ENCODE measurements at regions not wholly inside any gene's neighbourhood (a gene's known extent, or its start where the extent isn't known, plus 50 kb on each side); places are given as distances from the start of the nearest gene placed in this dataset.

DNA sequence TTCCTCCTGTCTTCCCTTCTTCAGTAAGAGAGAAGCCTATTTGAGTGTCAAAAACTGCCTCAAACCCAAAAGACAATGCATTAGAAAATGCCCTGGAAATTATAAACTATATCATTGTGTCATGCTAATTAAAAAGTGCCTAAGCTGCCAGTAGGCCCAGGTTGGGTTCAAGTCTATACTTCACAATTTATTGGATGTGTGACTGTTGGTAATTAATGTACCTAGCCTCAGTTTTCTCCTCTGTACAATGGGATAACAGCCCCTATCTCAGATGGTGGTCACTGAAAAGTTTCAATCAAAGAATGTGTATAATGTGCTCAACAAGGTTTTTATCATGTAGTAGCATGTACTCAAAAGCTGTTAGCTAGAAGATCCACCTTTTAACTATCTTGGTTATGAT, 246.9 kb upstream of the DUSP10 start:
- ATAC-seq (ENCODE audit: insufficient read depth, low read depth), result no peak
- no peak overlapping the region for H3K4me3 ChIP-seq (ENCODE audit: low read depth in 1 of 2, low read length in 2 of 2)
- H3K9ac ChIP-seq (ENCODE audit: low read depth, low read length), result no peak overlapping the region
- no peaks in the 10 kb centered on the region for H4K20me1 ChIP-seq (ENCODE audit: insufficient read depth, low read length)
- no peaks in the 10 kb centered on the region for H3K4me1 ChIP-seq (ENCODE audit: insufficient read depth, low read length)
- H2AFZ ChIP-seq (ENCODE audit: low read depth, low read length), result no peak overlapping the region
- H3K79me2 ChIP-seq (ENCODE audit: insufficient read depth, low read length), result no peaks in the 10 kb centered on the region
- DNase-seq, result no peak
- H3K27me3 ChIP-seq (ENCODE audit: insufficient read depth, low read length, poor library complexity), result no peaks in the 10 kb centered on the region
- H3K36me3 ChIP-seq (ENCODE audit: insufficient read depth, low read length), result no peaks in the 10 kb centered on the region
- no peaks in the 10 kb centered on the region for H3K9me3 ChIP-seq (ENCODE audit: insufficient read depth, low read length, severe bottlenecking)
- no peak overlapping the region for H3K4me2 ChIP-seq (ENCODE audit: insufficient read depth, low read length)
- TF ChIP-seq EZH2 (IDR thresholded peaks at IDR 0.05; ENCODE audit: borderline replicate concordance, low read depth, low read length, severe bottlenecking), result no peak
- TF ChIP-seq, protein P1, sequence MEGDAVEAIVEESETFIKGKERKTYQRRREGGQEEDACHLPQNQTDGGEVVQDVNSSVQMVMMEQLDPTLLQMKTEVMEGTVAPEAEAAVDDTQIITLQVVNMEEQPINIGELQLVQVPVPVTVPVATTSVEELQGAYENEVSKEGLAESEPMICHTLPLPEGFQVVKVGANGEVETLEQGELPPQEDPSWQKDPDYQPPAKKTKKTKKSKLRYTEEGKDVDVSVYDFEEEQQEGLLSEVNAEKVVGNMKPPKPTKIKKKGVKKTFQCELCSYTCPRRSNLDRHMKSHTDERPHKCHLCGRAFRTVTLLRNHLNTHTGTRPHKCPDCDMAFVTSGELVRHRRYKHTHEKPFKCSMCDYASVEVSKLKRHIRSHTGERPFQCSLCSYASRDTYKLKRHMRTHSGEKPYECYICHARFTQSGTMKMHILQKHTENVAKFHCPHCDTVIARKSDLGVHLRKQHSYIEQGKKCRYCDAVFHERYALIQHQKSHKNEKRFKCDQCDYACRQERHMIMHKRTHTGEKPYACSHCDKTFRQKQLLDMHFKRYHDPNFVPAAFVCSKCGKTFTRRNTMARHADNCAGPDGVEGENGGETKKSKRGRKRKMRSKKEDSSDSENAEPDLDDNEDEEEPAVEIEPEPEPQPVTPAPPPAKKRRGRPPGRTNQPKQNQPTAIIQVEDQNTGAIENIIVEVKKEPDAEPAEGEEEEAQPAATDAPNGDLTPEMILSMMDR (IDR thresholded peaks at IDR 0.05; ENCODE audit: borderline replicate concordance, extremely low read depth, low read length, poor library complexity, severe bottlenecking), result no peak
- H3K27ac ChIP-seq (ENCODE audit: low read length), result no peak overlapping the region

DNA sequence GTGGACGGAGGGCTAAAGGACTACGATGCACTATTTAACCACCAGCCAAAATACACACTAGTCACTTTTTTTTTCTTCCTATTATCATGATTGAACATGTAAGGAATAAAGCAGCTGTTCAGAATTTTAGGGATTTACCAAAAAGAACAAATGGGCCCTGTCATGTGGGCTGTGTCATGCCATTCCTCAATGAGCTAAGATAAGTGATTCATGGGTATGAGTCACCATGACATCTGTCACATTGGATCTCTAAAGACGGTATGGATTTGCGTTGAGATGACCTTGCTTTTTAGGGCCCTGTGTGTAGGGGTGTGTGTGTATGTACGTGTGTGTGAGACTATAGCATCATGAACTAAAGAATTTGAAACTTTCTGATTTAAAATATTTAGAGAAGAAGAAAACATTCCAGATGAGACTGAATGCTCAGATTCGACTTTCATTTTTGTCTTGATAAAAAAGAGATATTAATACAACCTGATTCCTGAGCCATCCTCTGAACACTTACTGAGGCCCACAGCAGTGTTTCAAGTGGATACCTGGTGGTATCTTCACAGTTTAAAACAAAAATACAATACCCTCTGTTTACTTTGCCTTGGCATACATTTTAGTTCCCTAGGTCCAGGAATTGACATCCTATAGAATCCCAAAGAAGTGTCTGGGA, 246.1 kb upstream of the DUSP10 start:
- Histone ChIP-seq H4K20me1 (ENCODE audit: insufficient read depth, low read length) (no peaks in the 10 kb centered on the region), H3K4me1 (ENCODE audit: insufficient read depth, low read length) (no peaks in the 10 kb centered on the region), H2AFZ (ENCODE audit: low read depth, low read length) (no peak overlapping the region), H3K9ac (ENCODE audit: low read depth, low read length) (no peak overlapping the region), H3K27ac (ENCODE audit: low read length) (no peak overlapping the region), H3K27me3 (ENCODE audit: insufficient read depth, low read length, poor library complexity) (no peaks in the 10 kb centered on the region), H3K36me3 (ENCODE audit: insufficient read depth, low read length) (no peaks in the 10 kb centered on the region), H3K4me3 (ENCODE audit: low read depth in 1 of 2, low read length in 2 of 2) (no peak overlapping the region), H3K79me2 (ENCODE audit: insufficient read depth, low read length) (no peaks in the 10 kb centered on the region), H3K4me2 (ENCODE audit: insufficient read depth, low read length) (no peak overlapping the region), H3K9me3 (ENCODE audit: insufficient read depth, low read length, severe bottlenecking) (no peaks in the 10 kb centered on the region)
- DNase-seq (no peak), ATAC-seq (ENCODE audit: insufficient read depth, low read depth) (no peak)
- TF ChIP-seq, protein P1 (IDR thresholded peaks at IDR 0.05; ENCODE audit: borderline replicate concordance, extremely low read depth, low read length, poor library complexity, severe bottlenecking), result no peak
- TF ChIP-seq EZH2 (IDR thresholded peaks at IDR 0.05; ENCODE audit: borderline replicate concordance, low read depth, low read length, severe bottlenecking), result no peak

DNA sequence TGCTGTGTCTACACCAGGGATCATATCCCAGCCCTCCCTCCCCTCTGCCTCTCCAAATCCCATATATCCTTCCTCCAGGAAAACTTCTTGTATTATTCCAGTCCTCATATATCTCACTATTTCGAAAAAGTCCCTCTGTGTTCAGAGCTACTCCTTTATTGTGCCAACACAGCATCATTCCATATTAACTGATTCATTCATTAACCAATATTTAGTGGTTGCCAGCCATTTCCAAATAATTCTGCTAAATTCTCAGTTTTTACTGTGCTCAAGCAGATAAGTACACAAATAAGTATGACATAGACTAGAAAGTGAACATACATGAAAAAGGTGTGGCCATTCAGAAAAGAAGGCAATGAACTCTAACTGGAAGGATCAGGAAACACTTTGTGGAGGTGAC, 241.6 kb upstream of the DUSP10 start:
- no peak overlapping the region for H3K4me3 ChIP-seq (ENCODE audit: low read depth in 1 of 2, low read length in 2 of 2)
- H2AFZ ChIP-seq (ENCODE audit: low read depth, low read length), result no peak overlapping the region
- ATAC-seq (ENCODE audit: insufficient read depth, low read depth) (no peak), DNase-seq (no peak)
- H3K27ac ChIP-seq (ENCODE audit: low read length), result no peak overlapping the region
- H3K36me3 ChIP-seq (ENCODE audit: insufficient read depth, low read length), result no peaks in the 10 kb centered on the region
- H3K27me3 ChIP-seq (ENCODE audit: insufficient read depth, low read length, poor library complexity), result no peaks in the 10 kb centered on the region
- TF ChIP-seq, protein P1 (IDR thresholded peaks at IDR 0.05; ENCODE audit: borderline replicate concordance, extremely low read depth, low read length, poor library complexity, severe bottlenecking), result no peak
- TF ChIP-seq EZH2 (IDR thresholded peaks at IDR 0.05; ENCODE audit: borderline replicate concordance, low read depth, low read length, severe bottlenecking), result no peak
- H4K20me1 ChIP-seq (ENCODE audit: insufficient read depth, low read length), result no peaks in the 10 kb centered on the region
- no peaks in the 10 kb centered on the region for H3K79me2 ChIP-seq (ENCODE audit: insufficient read depth, low read length)
- no peaks in the 10 kb centered on the region for H3K4me1 ChIP-seq (ENCODE audit: insufficient read depth, low read length)
- no peaks in the 10 kb centered on the region for H3K9me3 ChIP-seq (ENCODE audit: insufficient read depth, low read length, severe bottlenecking)
- H3K4me2 ChIP-seq (ENCODE audit: insufficient read depth, low read length), result no peak overlapping the region
- H3K9ac ChIP-seq (ENCODE audit: low read depth, low read length), result no peak overlapping the region

All from DND-41 (cell line).